Rectal smooth muscle tissue (tissue), 1 donor: ENCODE measurements at regions not wholly inside any gene's neighbourhood (a gene's known extent, or its start where the extent isn't known, plus 50 kb on each side); places are given as distances from the start of the nearest gene placed in this dataset.
"Not testable (repeated sequence)": the region's sequence is repeated elsewhere in the genome, so short reads cannot be mapped to it uniquely, and the experiment has no call there.

Source experiments
- H3K27ac ChIP-seq: one replicate; pipeline ENCODE4 v1.7.0; 2013; ENCODE audit warnings: low read depth, low read length, inconsistent platforms
- H3K27me3 ChIP-seq: one replicate; pipeline ENCODE4 v1.7.0; 2013; ENCODE audit warnings: low read length; ENCODE audit not compliant: control insufficient read depth, insufficient read depth
- H3K36me3 ChIP-seq: one replicate; pipeline ENCODE4 v1.7.0; 2013; ENCODE audit warnings: low read length; ENCODE audit not compliant: control insufficient read depth, insufficient read depth
- H3K4me1 ChIP-seq: one replicate; pipeline ENCODE4 v1.7.0; 2013; ENCODE audit warnings: low read length; ENCODE audit not compliant: control insufficient read depth, insufficient read depth
- H3K4me3 ChIP-seq: one replicate; pipeline ENCODE4 v1.7.0; 2013; ENCODE audit warnings: low read length
- H3K9ac ChIP-seq: one replicate; pipeline ENCODE4 v1.7.0; 2013; ENCODE audit warnings: low read length

DNA sequence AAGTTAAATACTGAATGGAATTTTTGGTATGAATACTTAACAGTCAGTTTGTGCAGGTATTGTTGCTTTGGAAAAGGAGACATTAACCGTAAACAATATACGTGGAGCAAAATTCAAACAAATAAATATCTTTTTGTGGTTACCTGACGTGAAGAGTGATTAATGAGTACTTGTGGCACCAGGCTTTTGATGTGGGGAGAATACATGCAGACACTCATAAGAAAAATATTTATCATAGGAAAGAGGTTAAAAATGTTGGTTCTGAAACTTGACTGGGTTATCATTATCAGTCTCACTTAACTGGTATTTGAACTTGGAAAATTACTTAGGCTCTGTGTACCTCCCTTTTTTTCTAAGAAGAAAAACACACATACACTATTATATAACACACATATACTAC lies 136.4 kb upstream of the NDST4 start:
- Histone ChIP-seq H3K4me1 (no peaks in the 10 kb centered on the region), H3K27ac (no peak overlapping the region), H3K27me3 (no peaks in the 10 kb centered on the region), H3K9ac (no peak overlapping the region), H3K4me3 (no peak overlapping the region), H3K36me3 (no peaks in the 10 kb centered on the region)

DNA sequence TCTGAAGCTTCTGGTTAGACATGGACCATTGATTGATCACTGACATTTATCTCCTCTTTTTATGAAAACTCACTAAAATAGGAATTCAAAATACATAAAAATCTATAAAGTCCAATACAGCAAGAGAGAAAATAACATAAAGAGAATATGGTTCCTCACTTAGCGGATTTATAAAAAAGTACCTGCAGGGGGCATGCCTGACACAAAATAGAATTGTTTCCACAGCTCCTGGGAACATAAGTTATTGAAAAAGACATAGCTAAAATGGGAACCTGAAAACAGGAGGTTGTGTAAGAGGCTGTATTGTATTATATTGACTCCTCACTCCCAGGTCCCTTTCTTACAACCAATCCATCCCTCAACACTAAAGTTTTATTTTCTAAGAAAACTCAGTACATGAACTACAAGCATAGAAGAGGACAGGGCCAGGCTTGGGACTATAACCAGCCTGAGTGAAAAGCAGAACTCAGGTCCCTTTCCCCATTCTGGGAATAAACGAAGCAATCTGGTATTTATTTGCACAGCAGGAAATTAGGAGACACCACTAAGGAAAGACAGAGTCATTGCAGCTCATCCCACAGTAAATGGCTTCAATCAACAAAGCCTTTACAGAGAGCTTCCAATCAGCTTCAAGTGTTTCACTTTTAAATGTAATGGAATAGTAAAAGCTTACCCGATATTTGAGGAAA lies 121.1 kb upstream of the NDST4 start:
- Histone ChIP-seq H3K27ac (no peak overlapping the region), H3K4me1 (no peaks in the 10 kb centered on the region), H3K27me3 (no peaks in the 10 kb centered on the region), H3K4me3 (no peak overlapping the region), H3K36me3 (no peaks in the 10 kb centered on the region), H3K9ac (no peak overlapping the region)

DNA sequence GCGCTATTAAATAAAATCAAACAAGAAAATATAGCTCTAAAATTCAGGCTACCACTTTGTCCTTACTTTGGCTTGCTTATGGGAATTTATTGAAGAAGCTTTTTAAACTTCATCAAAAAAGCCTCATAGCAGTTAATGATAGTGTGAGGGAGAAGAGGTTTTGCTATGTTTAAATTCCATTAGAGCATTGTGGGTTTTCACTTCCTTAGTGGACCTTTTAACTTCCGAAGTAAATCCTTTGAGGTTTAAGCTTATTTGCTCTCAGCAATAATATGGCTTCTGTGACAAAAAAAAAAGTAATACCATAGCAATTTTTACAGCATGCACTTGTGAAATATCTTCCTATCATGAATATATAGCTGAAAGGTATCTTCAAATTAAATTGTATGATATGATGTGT lies 120.2 kb upstream of the NDST4 start:
- H3K27me3 ChIP-seq, result no peaks in the 10 kb centered on the region
- H3K9ac ChIP-seq, result no peak overlapping the region
- H3K4me1 ChIP-seq, result no peaks in the 10 kb centered on the region
- H3K4me3 ChIP-seq, result no peak overlapping the region
- no peaks in the 10 kb centered on the region for H3K36me3 ChIP-seq
- no peak overlapping the region for H3K27ac ChIP-seq

DNA sequence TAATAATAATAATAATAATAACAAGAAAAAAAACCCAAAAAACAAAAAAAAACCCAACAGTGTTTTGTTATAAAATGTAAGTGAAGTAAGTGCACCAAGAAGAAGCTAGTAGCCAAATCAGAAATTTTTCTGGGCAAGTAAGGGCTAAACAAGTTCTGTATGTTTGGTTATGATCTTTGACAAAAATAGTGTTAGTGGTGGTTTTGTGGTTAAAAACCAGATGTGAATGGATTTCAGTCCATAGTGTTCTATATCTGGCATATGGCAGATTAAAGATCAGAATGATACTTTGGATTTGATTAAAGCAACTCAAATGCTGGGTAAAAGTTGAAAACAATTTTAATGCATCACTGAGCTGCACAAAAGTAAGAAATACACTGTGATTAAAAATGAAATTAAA lies 116.5 kb upstream of the NDST4 start:
- Histone ChIP-seq H3K27ac (no peak overlapping the region), H3K27me3 (no peaks in the 10 kb centered on the region), H3K36me3 (no peaks in the 10 kb centered on the region), H3K9ac (no peak overlapping the region), H3K4me1 (no peaks in the 10 kb centered on the region), H3K4me3 (no peak overlapping the region)

DNA sequence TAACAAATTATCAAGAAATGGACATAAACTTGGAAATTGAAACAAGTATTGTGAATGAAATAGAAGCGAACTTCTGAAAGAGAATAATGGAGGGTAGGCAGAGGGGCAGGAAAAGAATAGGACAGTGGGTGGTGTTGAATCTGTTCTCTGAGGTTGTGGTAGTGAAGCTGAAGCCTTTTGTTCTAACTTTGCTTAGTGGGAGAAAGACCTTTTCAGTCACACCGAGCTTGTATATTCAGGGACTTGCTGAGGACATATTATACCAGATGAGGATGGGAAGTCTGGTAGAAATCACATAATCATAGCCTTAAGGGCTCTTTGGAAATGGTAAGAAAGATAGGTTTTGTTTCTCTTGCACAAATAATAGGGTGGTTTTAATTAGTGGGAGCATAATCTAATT lies 115.4 kb upstream of the NDST4 start:
- no peaks in the 10 kb centered on the region for H3K27me3 ChIP-seq
- H3K27ac ChIP-seq, result no peak overlapping the region
- no peak overlapping the region for H3K4me3 ChIP-seq
- H3K4me1 ChIP-seq, result no peaks in the 10 kb centered on the region
- no peaks in the 10 kb centered on the region for H3K36me3 ChIP-seq
- no peak overlapping the region for H3K9ac ChIP-seq

DNA sequence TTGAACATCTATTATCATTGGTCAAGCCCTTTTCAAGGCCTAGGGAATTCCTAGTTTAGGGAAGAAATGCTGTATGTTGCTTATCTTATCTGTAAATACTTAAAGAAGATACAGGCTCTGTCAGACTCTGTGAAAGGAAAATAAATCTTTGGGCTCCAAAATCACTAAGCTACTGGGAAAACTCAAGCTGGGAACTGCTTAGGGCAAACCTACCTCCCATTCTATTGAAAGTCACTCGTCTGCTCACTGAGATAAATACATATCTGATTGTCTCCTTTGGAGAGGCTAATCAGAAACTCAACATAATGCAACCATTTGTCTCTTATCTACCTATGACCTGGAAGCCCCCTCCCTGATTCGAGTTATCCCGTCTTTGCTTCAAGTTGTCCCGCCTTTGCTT lies 108.6 kb upstream of the NDST4 start:
- Histone ChIP-seq H3K27ac (no peak overlapping the region), H3K36me3 (no peaks in the 10 kb centered on the region), H3K9ac (no peak overlapping the region), H3K27me3 (no peaks in the 10 kb centered on the region), H3K4me1 (no peaks in the 10 kb centered on the region), H3K4me3 (no peak overlapping the region)

DNA sequence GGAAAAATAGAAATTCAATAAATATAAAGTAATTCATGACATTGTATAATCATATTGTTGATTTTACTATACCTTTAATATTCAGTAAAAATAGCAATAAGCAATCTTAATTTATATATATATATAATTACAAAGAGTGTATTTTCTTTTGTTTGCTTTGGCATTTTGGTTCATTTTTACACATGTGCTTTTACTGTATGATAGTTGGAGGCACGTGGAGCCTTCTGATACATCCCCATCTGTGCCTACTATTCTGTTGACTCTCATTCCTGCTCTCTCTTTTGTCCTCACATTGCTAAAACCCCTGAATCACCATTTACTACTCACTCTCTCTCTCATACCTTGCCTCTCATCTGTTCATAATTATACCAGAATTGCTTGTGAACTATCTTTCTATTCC lies 106.4 kb upstream of the NDST4 start:
- Histone ChIP-seq H3K27ac (no peak overlapping the region), H3K27me3 (no peaks in the 10 kb centered on the region), H3K9ac (no peak overlapping the region), H3K4me1 (no peaks in the 10 kb centered on the region), H3K4me3 (no peak overlapping the region), H3K36me3 (no peaks in the 10 kb centered on the region)

DNA sequence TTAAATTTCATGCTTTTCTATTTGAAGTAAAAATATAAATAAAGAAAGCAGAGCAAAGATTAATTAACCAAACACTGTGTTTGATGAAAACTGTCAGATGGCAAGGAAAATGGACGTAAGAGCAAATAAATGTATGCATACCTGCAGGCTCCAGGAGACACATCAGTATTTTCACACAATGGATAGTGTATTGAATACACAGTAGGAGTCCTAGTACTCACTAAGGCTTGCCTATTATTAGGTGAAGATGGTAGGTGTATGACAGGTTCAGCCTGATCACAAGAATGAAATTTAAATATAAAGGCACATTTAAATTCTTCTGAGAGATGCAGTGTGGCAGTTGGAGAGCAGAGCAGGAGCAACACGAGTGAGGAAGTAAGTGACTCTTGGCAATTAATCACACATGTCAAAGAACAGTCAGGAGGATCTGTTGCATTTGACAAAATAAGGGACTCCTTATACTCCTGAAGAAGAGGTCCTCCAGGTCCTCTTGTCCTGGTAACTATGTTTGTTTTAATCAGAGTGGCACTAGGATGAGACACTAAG lies 106.0 kb upstream of the NDST4 start:
- Histone ChIP-seq H3K27me3 (no peaks in the 10 kb centered on the region), H3K4me3 (no peak overlapping the region), H3K4me1 (no peaks in the 10 kb centered on the region), H3K27ac (no peak overlapping the region), H3K9ac (no peak overlapping the region), H3K36me3 (no peaks in the 10 kb centered on the region)

DNA sequence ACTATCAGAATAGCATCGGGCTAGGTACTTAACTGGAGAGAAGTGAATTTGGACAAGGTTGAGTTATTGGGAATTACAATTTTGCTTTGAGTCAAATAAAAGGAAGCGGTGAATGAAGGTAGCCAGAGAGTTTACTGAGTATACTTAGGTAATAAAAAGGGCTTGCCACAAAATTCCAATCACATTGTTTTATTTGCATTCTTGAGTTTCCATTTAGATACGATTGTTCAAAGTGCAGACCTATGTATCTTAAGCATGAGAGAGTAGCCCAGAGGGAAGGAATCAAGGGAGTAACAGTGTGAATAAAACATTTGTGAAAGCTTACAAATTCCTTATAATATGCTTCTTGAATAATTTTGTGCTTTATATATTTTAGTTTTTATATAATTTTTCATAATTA lies 102.5 kb upstream of the NDST4 start:
- Histone ChIP-seq H3K9ac (no peak overlapping the region), H3K4me1 (no peaks in the 10 kb centered on the region), H3K27ac (no peak overlapping the region)

DNA sequence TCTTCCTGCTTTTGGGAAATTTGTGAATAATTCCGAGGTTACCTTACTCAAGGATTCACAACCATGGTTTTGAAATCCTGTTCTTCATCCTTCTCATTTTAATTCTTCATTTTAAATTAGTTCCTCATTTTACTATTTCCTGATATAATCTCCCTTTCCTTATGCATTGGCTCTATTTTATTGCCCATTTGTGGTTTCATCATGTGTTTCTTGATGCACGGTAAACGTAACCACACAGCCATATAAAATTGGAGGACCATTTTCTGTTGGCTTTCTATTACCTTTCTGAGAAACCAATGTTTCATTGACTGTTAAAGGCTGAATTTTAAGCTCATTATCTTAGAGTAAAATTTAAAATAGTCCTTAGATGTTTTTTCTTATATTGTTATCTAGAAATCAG lies 100.3 kb upstream of the NDST4 start:
- Histone ChIP-seq H3K27me3 (no peaks in the 10 kb centered on the region), H3K36me3 (no peaks in the 10 kb centered on the region), H3K9ac (no peak overlapping the region), H3K4me3 (no peak overlapping the region), H3K27ac (no peak overlapping the region), H3K4me1 (no peaks in the 10 kb centered on the region)

More for the DNA sequence above, 102.5 kb upstream of the NDST4 start:
- Histone ChIP-seq H3K27me3 (no peaks in the 10 kb centered on the region), H3K36me3 (no peaks in the 10 kb centered on the region), H3K4me3 (no peak overlapping the region)

DNA sequence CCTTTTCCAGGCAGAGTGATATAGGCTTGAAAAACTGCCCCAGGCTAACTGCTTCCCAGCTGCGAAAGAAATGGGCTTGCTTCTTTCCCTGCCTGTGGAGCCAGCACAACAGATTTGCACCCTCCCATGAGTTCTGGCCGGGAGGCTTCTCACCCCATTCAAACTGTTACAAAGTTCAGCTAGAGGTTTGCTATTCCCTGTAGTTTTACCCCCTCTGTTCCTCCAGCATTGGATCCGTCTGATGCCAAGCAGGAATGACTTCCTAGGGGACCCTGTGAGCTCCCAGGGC lies 87.6 kb upstream of the NDST4 start:
- H3K9ac ChIP-seq, result no peak overlapping the region
- H3K4me3 ChIP-seq, result no peak overlapping the region

DNA sequence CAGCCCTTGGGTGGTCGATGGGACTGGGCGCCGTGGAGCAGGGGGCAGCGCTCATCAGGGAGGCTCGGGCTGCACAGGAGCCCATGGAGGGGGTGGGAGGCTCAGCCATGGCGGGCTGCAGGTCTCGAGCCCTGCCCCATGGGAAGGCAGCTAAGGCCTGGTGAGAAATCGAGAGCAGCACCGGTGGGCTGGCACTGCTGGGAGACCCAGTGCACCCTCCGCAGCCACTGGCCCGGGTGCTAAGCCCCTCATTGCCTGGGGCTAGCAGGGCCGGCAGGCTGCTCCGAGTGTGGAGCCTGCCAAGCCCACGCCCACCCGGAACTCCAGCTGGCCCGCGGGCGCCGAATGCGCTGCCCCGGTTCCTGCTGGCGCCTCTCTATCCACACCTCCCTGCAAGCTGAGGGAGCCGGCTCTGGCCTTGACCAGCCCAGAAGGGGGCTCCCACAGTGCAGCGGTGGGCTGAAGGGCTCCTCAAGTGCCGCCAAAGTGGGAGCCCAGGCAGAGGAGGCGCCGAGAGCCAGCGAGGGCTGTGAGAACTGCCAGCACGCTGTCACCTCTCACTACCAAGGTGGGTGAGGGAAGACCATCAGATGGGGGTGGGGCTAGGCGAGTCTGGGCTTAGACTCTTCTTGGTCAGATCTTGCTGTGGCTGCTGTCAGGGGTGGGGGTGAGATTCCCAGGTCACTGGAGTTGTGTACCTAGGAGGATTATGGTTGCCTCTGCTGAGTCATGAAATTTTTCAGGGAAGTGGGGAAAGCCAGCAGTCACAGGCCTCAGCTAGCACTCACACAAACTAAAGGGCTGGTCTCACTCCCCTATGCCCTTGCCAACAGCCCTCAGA lies 87.0 kb upstream of the NDST4 start:
- not testable (repeated sequence) for H3K27ac ChIP-seq, H3K9ac ChIP-seq, H3K36me3 ChIP-seq

More for the DNA sequence above, 87.6 kb upstream of the NDST4 start:
- no peak overlapping the region for H3K27ac ChIP-seq
- H3K36me3 ChIP-seq, result no peaks in the 10 kb centered on the region
- H3K27me3 ChIP-seq, result no peaks in the 10 kb centered on the region
- no peaks in the 10 kb centered on the region for H3K4me1 ChIP-seq

DNA sequence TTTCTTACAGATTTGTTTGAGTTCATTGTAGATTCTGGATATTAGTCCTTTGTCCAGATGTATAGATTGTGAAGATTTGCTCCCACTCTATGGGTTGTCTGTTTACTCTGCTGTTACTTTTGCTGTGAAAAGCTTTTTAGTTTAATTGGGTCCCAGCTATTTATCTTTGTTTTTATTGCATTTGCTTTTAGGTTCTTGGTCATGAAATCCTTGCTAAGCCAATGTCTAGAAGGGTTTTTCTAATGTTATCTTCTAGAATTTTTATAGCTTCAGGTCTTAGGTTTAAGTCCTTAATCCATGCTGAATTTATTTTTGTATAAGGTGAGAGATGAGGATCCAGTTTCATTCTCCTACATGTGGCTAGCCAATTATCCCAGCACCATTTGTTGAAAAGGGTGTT lies 81.2 kb upstream of the NDST4 start:
- not testable (repeated sequence) for H3K27ac ChIP-seq, H3K4me3 ChIP-seq, H3K27me3 ChIP-seq, H3K36me3 ChIP-seq, H3K9ac ChIP-seq, H3K4me1 ChIP-seq

More for the DNA sequence above, 87.0 kb upstream of the NDST4 start:
- H3K4me1 ChIP-seq, H3K27me3 ChIP-seq, H3K4me3 ChIP-seq: not testable (repeated sequence)
